ENCODE measurements at regions not wholly inside any gene's neighbourhood (a gene's known extent, or its start where the extent isn't known, plus 50 kb on each side); places are given as distances from the start of the nearest gene placed in this dataset.
"Not testable (repeated sequence)": the region's sequence is repeated elsewhere in the genome, so short reads cannot be mapped to it uniquely, and the experiment has no call there.

- no peak for DNase-seq (ENCODE audit: low read depth)
These were observed 289.9 kb upstream of the RASA1 start for GRCh38 chr5:86977808-86978207.

GRCh38 chr5:86979811-86980411, 287.8 kb upstream of the RASA1 start:
- DNase-seq (ENCODE audit: low read depth) = peak; percentile 93

GRCh38 chr5:86981898-86982297, 285.8 kb upstream of the RASA1 start:
- DNase-seq (ENCODE audit: low read depth) = peak; percentile 23

- no peak for DNase-seq (ENCODE audit: low read depth)
These were observed 284.5 kb upstream of the RASA1 start for GRCh38 chr5:86983208-86983607.

GRCh38 chr5:86986837-86987236, 280.8 kb upstream of the RASA1 start:
- peak; percentile 34 for DNase-seq (ENCODE audit: low read depth)

- DNase-seq (ENCODE audit: low read depth) = no peak
These were observed 270.2 kb upstream of the RASA1 start for GRCh38 chr5:86997516-86997915.

- no peak for DNase-seq (ENCODE audit: low read depth)
These were observed 267.7 kb upstream of the RASA1 start for GRCh38 chr5:86999951-87000350.

GRCh38 chr5:87002485-87002884, 265.2 kb upstream of the RASA1 start:
- DNase-seq (ENCODE audit: low read depth) = peak; percentile 8

- peak; percentile 15 for DNase-seq (ENCODE audit: low read depth)
These were observed 263.6 kb upstream of the RASA1 start for GRCh38 chr5:87004101-87004500.

GRCh38 chr5:87007737-87008136, 259.9 kb upstream of the RASA1 start:
- DNase-seq (ENCODE audit: low read depth) = no peak

- DNase-seq (ENCODE audit: low read depth) = no peak
These were observed 258.7 kb upstream of the RASA1 start for GRCh38 chr5:87008751-87009560.

GRCh38 chr5:87010736-87011135, 256.9 kb upstream of the RASA1 start:
- no peak for DNase-seq (ENCODE audit: low read depth)

GRCh38 chr5:87015901-87016300, 251.8 kb upstream of the RASA1 start:
- DNase-seq (ENCODE audit: low read depth) = no peak

GRCh38 chr5:87020099-87020934, 247.4 kb upstream of the RASA1 start:
- peak; percentile 24 for DNase-seq (ENCODE audit: low read depth)

- no peak for DNase-seq (ENCODE audit: low read depth)
These were observed 245.3 kb upstream of the RASA1 start for GRCh38 chr5:87022415-87022814.

GRCh38 chr5:87027570-87027969, 240.1 kb upstream of the RASA1 start:
- DNase-seq (ENCODE audit: low read depth) = no peak

GRCh38 chr5:87029951-87030350, 237.7 kb upstream of the RASA1 start:
- no peak for DNase-seq (ENCODE audit: low read depth)

- DNase-seq (ENCODE audit: low read depth) = no peak
These were observed 237.0 kb upstream of the RASA1 start for GRCh38 chr5:87030699-87031098.

- DNase-seq (ENCODE audit: low read depth) = no peak
These were observed 233.1 kb upstream of the RASA1 start for GRCh38 chr5:87034557-87034956.

- no peak for DNase-seq (ENCODE audit: low read depth)
These were observed 225.1 kb upstream of the RASA1 start for GRCh38 chr5:87042554-87042953.

- peak; percentile 52 for DNase-seq (ENCODE audit: low read depth)
These were observed 219.5 kb upstream of the RASA1 start for GRCh38 chr5:87048156-87048555.

- not testable (repeated sequence) for DNase-seq (ENCODE audit: low read depth)
These were observed 218.7 kb upstream of the RASA1 start for GRCh38 chr5:87049012-87049411.

Data from ELR (cell line).